ENCODE measurements at regions not wholly inside any gene's neighbourhood (a gene's known extent, or its start where the extent isn't known, plus 50 kb on each side); places are given as distances from the start of the nearest gene placed in this dataset.

DNA sequence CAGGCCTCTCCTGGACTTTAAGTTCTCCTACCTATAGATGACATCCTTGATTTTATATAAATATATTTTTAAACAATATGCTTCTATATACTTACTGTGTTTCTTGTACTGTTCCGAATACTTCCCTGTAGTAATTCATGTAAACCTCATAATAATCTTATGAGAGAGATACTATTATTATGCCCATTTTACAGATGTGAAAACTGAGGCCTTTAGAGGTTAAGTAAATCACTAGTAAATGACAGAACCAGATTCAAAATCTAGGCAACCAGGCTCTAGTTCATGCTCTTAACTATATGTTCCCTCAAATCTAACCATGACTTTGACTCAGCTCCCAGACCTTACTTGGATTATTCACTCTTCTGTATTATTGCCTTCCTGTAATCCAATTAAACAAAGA, 243.0 kb upstream of the NR4A3 start:
- Mint-ChIP-seq H3K36me3 (ENCODE audit: low read depth) (no peaks in the 10 kb centered on the region), H3K4me1 (ENCODE audit: low read depth) (no peaks in the 10 kb centered on the region), H3K27ac (no peak overlapping the region), H3K4me3 (no peak overlapping the region), H3K9me3 (no peaks in the 10 kb centered on the region), H3K27me3 (peaks cover 8% of the 10 kb centered on the region)
- DNase-seq (no peak), ATAC-seq (ENCODE audit: poor library complexity) (no peak)
- no peak overlapping the region for H3K4me3 ChIP-seq (ENCODE audit: low read length)
- H3K9me3 ChIP-seq (ENCODE audit: control insufficient read depth in 1 of 2, insufficient read depth in 1 of 2, low read length in 2 of 2) = no peaks in the 10 kb centered on the region
- H3K27me3 ChIP-seq (ENCODE audit: control insufficient read depth in 1 of 2, insufficient read depth in 2 of 2, low read length in 2 of 2) = no peaks in the 10 kb centered on the region
- TF ChIP-seq, protein P1, sequence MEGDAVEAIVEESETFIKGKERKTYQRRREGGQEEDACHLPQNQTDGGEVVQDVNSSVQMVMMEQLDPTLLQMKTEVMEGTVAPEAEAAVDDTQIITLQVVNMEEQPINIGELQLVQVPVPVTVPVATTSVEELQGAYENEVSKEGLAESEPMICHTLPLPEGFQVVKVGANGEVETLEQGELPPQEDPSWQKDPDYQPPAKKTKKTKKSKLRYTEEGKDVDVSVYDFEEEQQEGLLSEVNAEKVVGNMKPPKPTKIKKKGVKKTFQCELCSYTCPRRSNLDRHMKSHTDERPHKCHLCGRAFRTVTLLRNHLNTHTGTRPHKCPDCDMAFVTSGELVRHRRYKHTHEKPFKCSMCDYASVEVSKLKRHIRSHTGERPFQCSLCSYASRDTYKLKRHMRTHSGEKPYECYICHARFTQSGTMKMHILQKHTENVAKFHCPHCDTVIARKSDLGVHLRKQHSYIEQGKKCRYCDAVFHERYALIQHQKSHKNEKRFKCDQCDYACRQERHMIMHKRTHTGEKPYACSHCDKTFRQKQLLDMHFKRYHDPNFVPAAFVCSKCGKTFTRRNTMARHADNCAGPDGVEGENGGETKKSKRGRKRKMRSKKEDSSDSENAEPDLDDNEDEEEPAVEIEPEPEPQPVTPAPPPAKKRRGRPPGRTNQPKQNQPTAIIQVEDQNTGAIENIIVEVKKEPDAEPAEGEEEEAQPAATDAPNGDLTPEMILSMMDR (IDR thresholded peaks at IDR 0.05) = no peak
- H3K4me1 ChIP-seq (ENCODE audit: insufficient read depth, low read length) = no peaks in the 10 kb centered on the region
- intact Hi-C loops (cut with DNase I, micrococcal nuclease) = no loop called here
- H3K27ac ChIP-seq (ENCODE audit: low read depth in 1 of 2, low read length in 2 of 2) = no peak overlapping the region
- H3K36me3 ChIP-seq (ENCODE audit: insufficient read depth, low read length) = no peaks in the 10 kb centered on the region
- ChIA-PET CTCF (no interaction called here), POLR2A (no interaction called here)

DNA sequence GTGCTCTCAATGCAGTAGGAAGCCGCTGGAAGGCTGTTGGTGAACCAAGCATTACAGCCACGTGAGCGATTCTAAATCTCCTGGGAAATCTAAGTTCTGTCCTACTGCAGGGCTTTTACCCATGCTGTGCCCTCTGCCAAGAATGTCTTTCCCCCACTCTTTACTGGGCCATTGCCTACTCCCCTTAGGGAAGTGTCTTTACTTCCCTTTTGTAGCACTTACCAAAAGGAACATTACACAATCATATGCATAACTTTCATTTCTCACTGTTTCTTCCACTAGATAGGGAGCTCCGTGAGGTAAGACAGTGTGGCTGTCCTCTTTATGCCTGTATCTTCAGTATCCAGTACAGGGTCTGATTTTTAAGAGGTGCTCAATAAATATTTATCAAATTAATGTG, 241.7 kb upstream of the NR4A3 start:
- CTCF ChIA-PET = interaction anchor here (0.5 kb wide), 1 partner anchor 281 kb away, joined by 4 read pairs; no protein-coding TSS in a partner anchor
- intact Hi-C loops (cut with DNase I, micrococcal nuclease) = no loop called here
- ATAC-seq (ENCODE audit: poor library complexity) = no peak

DNA sequence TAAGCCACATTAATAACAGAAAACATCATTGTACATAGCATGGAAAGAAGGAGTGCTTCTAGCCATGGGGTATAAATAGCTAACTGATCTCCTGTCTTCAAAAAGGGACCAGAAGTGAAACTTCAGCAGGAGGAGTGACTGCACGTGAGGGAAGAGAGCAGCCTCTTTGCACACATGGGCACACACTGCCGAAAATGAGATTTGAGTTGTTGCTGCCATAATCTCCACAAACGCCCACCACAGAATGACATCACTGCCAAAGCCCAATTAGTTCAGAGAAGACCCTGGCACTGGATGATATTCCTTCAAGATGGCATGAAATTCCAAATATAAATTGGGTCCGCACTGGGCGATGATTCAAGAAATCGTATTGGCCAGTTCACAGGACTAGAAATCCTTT, 238.9 kb upstream of the NR4A3 start:
- Histone ChIP-seq H3K27ac (ENCODE audit: low read depth in 1 of 2, low read length in 2 of 2) (no peak overlapping the region), H3K4me3 (ENCODE audit: low read length) (no peak overlapping the region), H3K36me3 (ENCODE audit: insufficient read depth, low read length) (no peaks in the 10 kb centered on the region), H3K4me1 (ENCODE audit: insufficient read depth, low read length) (no peaks in the 10 kb centered on the region), H3K27me3 (ENCODE audit: control insufficient read depth in 1 of 2, insufficient read depth in 2 of 2, low read length in 2 of 2) (no peaks in the 10 kb centered on the region), H3K9me3 (ENCODE audit: control insufficient read depth in 1 of 2, insufficient read depth in 1 of 2, low read length in 2 of 2) (no peaks in the 10 kb centered on the region)
- Mint-ChIP-seq H3K27ac (no peak overlapping the region), H3K36me3 (ENCODE audit: low read depth) (no peaks in the 10 kb centered on the region), H3K4me3 (no peak overlapping the region), H3K9me3 (no peaks in the 10 kb centered on the region), H3K27me3 (peaks cover 11% of the 10 kb centered on the region), H3K4me1 (ENCODE audit: low read depth) (no peaks in the 10 kb centered on the region)
- DNase-seq = no peak
- ChIA-PET POLR2A (interaction anchor here (0.6 kb wide), 1 partner anchor 330 kb away, joined by 3 read pairs; no protein-coding TSS in a partner anchor), CTCF (no interaction called here)
- intact Hi-C loops (cut with DNase I, micrococcal nuclease) = no loop called here
- TF ChIP-seq, protein P1 (IDR thresholded peaks at IDR 0.05) = no peak
- no peak for ATAC-seq (ENCODE audit: poor library complexity)

More for the DNA sequence above, 241.7 kb upstream of the NR4A3 start:
- Mint-ChIP-seq H3K4me3 (no peak overlapping the region), H3K27ac (no peak overlapping the region), H3K4me1 (ENCODE audit: low read depth) (no peaks in the 10 kb centered on the region), H3K36me3 (ENCODE audit: low read depth) (no peaks in the 10 kb centered on the region), H3K27me3 (peaks cover 9% of the 10 kb centered on the region), H3K9me3 (no peaks in the 10 kb centered on the region)
- H3K27ac ChIP-seq (ENCODE audit: low read depth in 1 of 2, low read length in 2 of 2) = no peak overlapping the region
- POLR2A ChIA-PET = no interaction called here
- no peak overlapping the region for H3K4me3 ChIP-seq (ENCODE audit: low read length)
- H3K36me3 ChIP-seq (ENCODE audit: insufficient read depth, low read length) = no peaks in the 10 kb centered on the region
- TF ChIP-seq, protein P1 (IDR thresholded peaks at IDR 0.05) = no peak
- no peaks in the 10 kb centered on the region for H3K27me3 ChIP-seq (ENCODE audit: control insufficient read depth in 1 of 2, insufficient read depth in 2 of 2, low read length in 2 of 2)
- H3K4me1 ChIP-seq (ENCODE audit: insufficient read depth, low read length) = no peaks in the 10 kb centered on the region
- peak in 1 of 14 experiments; percentile 14 for DNase-seq
- H3K9me3 ChIP-seq (ENCODE audit: control insufficient read depth in 1 of 2, insufficient read depth in 1 of 2, low read length in 2 of 2) = no peaks in the 10 kb centered on the region

Data from CD4-positive, alpha-beta T cell (primary cell).